Upper lobe of left lung (tissue), 6 donors: ENCODE measurements at regions not wholly inside any gene's neighbourhood (a gene's known extent, or its start where the extent isn't known, plus 50 kb on each side); places are given as distances from the start of the nearest gene placed in this dataset.

ENCODE experiments used
- ATAC-seq, 2 donors: fragments of 200-7000 bp; cut with Tn5 transposase; one replicate each; pipeline ENCODE4 v1.9.1; 2022; ENCODE audit warnings: mild to moderate bottlenecking in 2 of 2, moderate library complexity in 2 of 2; ENCODE audit not compliant: low FRiP score in 2 of 2
- DNase-seq, 2 donors: peaks; one replicate each; pipeline ENCODE4 v3.0.0-alpha.2; 2019 to 2020
- H3K27ac ChIP-seq, 4 donors: fragments of 200-600 bp; sonication (generic); one replicate each; pipeline ENCODE4 v1.5.1; 2016 to 2019
- H3K27me3 ChIP-seq, 4 donors: fragments of 200-600 bp; sonication (generic); one replicate each; pipeline ENCODE4 v1.5.1; 2017 to 2019
- H3K36me3 ChIP-seq, 4 donors: fragments of 200-600 bp; sonication (generic); one replicate each; pipeline ENCODE4 v1.5.1; 2016 to 2019
- H3K4me1 ChIP-seq, 4 donors: fragments of 200-600 bp; sonication (generic); one replicate each; pipeline ENCODE4 v1.5.1; 2018 to 2019
- H3K4me3 ChIP-seq, 4 donors: fragments of 200-600 bp; sonication (generic); one replicate each; pipeline ENCODE4 v1.5.1; 2017 to 2019; ENCODE audit warnings: mild to moderate bottlenecking in 2 of 4, moderate library complexity in 1 of 4
- H3K9me3 ChIP-seq, 4 donors: fragments of 200-600 bp; sonication (generic); one replicate each; pipeline ENCODE4 v1.5.1; 2018 to 2019
- EP300 ChIP-seq, 4 donors: sonication (generic); formaldehyde crosslinking; IDR thresholded peaks; one replicate each; pipeline ENCODE4 v1.5.1; 2017; ENCODE audit warnings: antibody characterized with exemption in 4 of 4, control low read depth in 2 of 4
- POLR2A ChIP-seq, 4 donors: fragments of 450-650 bp; IDR thresholded peaks; one replicate each; pipeline ENCODE4 v1.5.1; 2016 to 2017; ENCODE audit warnings: antibody characterized with exemption in 4 of 4, mild to moderate bottlenecking in 2 of 4
- POLR2AphosphoS5 ChIP-seq, 2 donors: sonication (generic); formaldehyde crosslinking; IDR thresholded peaks; one replicate each; pipeline ENCODE4 v1.5.1; 2017; ENCODE audit warnings: antibody characterized with exemption in 2 of 2
- WGBS, 2 donors: methylation state at CpG; one replicate each; pipeline ENCODE4 v1.1.5; 2017 to 2018; 5-methylcytosine and 5-hydroxymethylcytosine counted together
- TF ChIP-seq, protein P1 (sequence below), 6 experiments: fragments of 450-650 bp in 4 of 6; fragments of 200-600 bp in 2 of 6; sonication (generic) in 2 of 6; IDR thresholded peaks; one replicate each; pipeline ENCODE4 v1.5.1; 2016 to 2019; ENCODE audit warnings: antibody characterized with exemption in 6 of 6
- donor health status: DM: no; HTN: no; CAD: no; lungs with moderate emphysema.
- donor health status: DM: no; HTN: yes; CAD: no; lungs with severe emphysema.

GRCh38 chr10:121261665-121262064 lies 336.6 kb downstream of the FGFR2 start:
- WGBS, 2 donors = 95 to 97% methylated on average over 3 of the region's 3 CpGs
- DNase-seq (no peak), ATAC-seq (no peak)
- H3K27ac ChIP-seq = no peak overlapping the region
- no peak for TF ChIP-seq POLR2A (IDR thresholded peaks at IDR 0.05)
- TF ChIP-seq EP300 (IDR thresholded peaks at IDR 0.05) = no peak
- TF ChIP-seq, protein P1, sequence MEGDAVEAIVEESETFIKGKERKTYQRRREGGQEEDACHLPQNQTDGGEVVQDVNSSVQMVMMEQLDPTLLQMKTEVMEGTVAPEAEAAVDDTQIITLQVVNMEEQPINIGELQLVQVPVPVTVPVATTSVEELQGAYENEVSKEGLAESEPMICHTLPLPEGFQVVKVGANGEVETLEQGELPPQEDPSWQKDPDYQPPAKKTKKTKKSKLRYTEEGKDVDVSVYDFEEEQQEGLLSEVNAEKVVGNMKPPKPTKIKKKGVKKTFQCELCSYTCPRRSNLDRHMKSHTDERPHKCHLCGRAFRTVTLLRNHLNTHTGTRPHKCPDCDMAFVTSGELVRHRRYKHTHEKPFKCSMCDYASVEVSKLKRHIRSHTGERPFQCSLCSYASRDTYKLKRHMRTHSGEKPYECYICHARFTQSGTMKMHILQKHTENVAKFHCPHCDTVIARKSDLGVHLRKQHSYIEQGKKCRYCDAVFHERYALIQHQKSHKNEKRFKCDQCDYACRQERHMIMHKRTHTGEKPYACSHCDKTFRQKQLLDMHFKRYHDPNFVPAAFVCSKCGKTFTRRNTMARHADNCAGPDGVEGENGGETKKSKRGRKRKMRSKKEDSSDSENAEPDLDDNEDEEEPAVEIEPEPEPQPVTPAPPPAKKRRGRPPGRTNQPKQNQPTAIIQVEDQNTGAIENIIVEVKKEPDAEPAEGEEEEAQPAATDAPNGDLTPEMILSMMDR (IDR thresholded peaks at IDR 0.05) = no peak
- no peak for TF ChIP-seq POLR2AphosphoS5 (IDR thresholded peaks at IDR 0.05)
- no peaks in the 10 kb centered on the region for H3K27me3 ChIP-seq
- H3K4me1 ChIP-seq = peaks cover 0 to 8% (median 0%) of the 10 kb centered on the region in 4 donors
- H3K36me3 ChIP-seq = no peaks in the 10 kb centered on the region
- no peaks in the 10 kb centered on the region for H3K9me3 ChIP-seq
- H3K4me3 ChIP-seq = no peak overlapping the region

GRCh38 chr10:121262774-121263430 lies 335.3 kb downstream of the FGFR2 start:
- ATAC-seq = peak in 1 of 2 donors; percentile 37
- Histone ChIP-seq H3K27ac (no peak overlapping the region), H3K9me3 (no peaks in the 10 kb centered on the region), H3K4me3 (no peak overlapping the region), H3K36me3 (no peaks in the 10 kb centered on the region), H3K27me3 (no peaks in the 10 kb centered on the region), H3K4me1 (peaks cover 0 to 8% (median 0%) of the 10 kb centered on the region in 4 donors)
- 63 to 73% methylated on average over 10 of the region's 10 CpGs for WGBS, 2 donors
- DNase-seq = no peak
- TF ChIP-seq EP300 (IDR thresholded peaks at IDR 0.05) (no peak), POLR2A (IDR thresholded peaks at IDR 0.05) (no peak), POLR2AphosphoS5 (IDR thresholded peaks at IDR 0.05) (no peak)
- TF ChIP-seq, protein P1 (IDR thresholded peaks at IDR 0.05) = no peak

- no peaks in the 10 kb centered on the region for H3K9me3 ChIP-seq
- H3K4me1 ChIP-seq = peaks cover 0 to 8% (median 0%) of the 10 kb centered on the region in 4 donors
- TF ChIP-seq, protein P1 (IDR thresholded peaks at IDR 0.05) = no peak
- no peak for TF ChIP-seq POLR2A (IDR thresholded peaks at IDR 0.05)
- TF ChIP-seq EP300 (IDR thresholded peaks at IDR 0.05) = no peak
- TF ChIP-seq POLR2AphosphoS5 (IDR thresholded peaks at IDR 0.05) = no peak
- DNase-seq (no peak), ATAC-seq (no peak)
- H3K27ac ChIP-seq = no peak overlapping the region
- 72 to 73% methylated on average over 6 of the region's 6 CpGs for WGBS, 2 donors
- H3K4me3 ChIP-seq = no peak overlapping the region
- H3K36me3 ChIP-seq = no peaks in the 10 kb centered on the region
- no peaks in the 10 kb centered on the region for H3K27me3 ChIP-seq
These were observed 334.8 kb downstream of the FGFR2 start for GRCh38 chr10:121263431-121263783.

DNA sequence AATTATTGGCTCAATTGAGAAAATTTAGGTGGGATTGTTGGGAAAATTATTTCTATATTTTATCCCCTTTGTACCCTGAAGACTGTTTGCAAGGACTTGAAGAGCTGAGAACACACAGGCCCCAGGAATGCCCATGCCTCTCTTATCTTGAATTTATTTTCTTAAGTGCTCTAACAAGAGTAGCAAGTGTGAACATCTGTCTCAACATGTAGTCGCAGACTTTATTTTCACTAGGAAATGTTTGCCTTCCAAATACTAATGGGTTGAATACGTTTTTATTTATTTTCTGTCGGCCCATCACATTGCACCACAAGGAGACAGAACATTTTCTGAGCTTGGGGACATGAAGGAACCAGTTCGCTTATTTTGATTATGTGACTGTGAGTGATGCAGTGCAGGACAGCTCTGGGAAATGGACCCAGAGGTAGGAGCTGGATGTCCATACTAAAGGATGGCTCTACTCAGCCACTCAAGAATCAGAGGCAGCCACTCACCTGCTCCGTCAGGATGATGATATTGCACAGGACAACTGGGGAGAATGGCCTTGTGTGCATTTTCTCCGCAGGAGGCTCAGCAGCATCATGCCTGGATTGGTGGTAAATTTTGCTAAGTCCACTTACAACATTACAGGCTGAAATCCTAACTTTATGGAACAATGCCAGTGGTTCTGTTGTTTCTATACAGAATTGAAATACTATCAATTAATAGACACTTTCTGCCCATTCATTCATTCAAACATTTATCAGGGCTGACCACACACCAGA lies 332.7 kb downstream of the FGFR2 start:
- Histone ChIP-seq H3K27ac (no peak overlapping the region), H3K36me3 (no peaks in the 10 kb centered on the region), H3K4me3 (no peak overlapping the region), H3K4me1 (peaks cover 0 to 8% (median 0%) of the 10 kb centered on the region in 4 donors), H3K27me3 (no peaks in the 10 kb centered on the region), H3K9me3 (no peaks in the 10 kb centered on the region)
- TF ChIP-seq POLR2AphosphoS5 (IDR thresholded peaks at IDR 0.05) (no peak), EP300 (IDR thresholded peaks at IDR 0.05) (no peak), POLR2A (IDR thresholded peaks at IDR 0.05) (no peak)
- TF ChIP-seq, protein P1 (IDR thresholded peaks at IDR 0.05) = no peak
- DNase-seq (no peak), ATAC-seq (no peak)
- 36% methylated on average over 6 of the region's 6 CpGs for WGBS, 2 donors
